ENCODE measurements at regions not wholly inside any gene's neighbourhood (a gene's known extent, or its start where the extent isn't known, plus 50 kb on each side); places are given as distances from the start of the nearest gene placed in this dataset.

DNA sequence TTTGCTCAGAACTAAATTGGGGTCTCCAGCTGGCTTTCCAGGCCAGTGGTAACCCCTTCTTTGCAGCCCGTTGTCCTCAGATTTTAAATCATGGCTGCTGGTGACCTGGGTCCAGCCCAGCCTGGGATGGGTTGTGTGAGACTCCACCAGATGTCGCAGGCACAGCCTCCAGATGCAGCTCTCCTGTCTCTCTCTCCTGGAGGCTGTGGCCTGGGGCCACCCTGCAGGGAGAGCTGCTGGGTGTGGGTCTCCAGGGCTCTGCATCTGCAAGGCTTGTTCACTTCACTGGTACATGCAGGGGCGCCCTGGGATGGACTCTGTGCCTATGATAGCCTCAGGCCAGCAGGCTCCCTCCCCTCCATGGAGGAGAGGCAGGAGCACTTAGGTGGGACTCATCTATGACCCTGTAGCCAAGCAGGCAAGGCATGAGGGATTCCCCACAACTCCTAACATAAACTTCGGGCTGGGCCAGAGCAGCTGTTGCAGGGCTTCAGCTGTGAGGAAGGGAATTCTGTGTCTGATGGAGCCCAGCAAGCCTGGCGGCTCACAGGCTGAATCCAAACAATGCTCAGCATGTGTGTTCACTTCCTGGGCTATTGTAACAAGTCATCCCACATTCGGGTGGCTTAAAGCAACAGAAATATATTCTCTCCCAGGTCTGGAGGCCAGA, 94.7 kb upstream of the NXT1 start:
- Mint-ChIP-seq H3K36me3 (ENCODE audit: insufficient read depth in 2 of 2) (no peaks in the 10 kb centered on the region), H3K27ac (no peak overlapping the region), H3K4me3 (no peak overlapping the region), H3K4me1 (ENCODE audit: low read depth) (no peaks in the 10 kb centered on the region), H3K9me3 (no peaks in the 10 kb centered on the region), H3K27me3 (ENCODE audit: low read depth) (peaks cover 6% of the 10 kb centered on the region)
- DNase-seq (no peak), ATAC-seq (replicated peaks in 1 of 2) (no peak)

DNA sequence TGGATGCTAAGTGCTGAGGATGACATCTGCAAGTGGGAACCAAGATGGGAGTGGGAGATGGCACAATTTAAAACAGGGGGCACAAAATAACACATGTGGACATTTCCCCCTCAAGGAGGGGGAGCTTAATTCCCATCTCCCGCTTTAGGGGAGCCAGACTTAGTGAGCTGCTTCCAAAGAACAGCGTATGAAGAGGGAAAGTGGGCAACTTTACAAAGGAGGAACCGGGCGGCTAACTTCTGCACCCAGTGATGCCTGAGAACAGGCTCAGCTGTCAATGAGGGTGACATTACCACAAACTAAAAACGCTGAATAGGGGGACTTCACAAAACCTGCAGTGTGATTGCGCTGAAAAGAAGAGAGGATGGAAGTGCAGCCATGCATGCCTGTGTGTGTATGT, 95.5 kb upstream of the NXT1 start:
- H3K4me3 Mint-ChIP-seq, result no peak overlapping the region
- ATAC-seq (replicated peaks in 1 of 2) (no peak), DNase-seq (no peak)
- H3K27ac Mint-ChIP-seq, result no peak overlapping the region
- H3K4me1 Mint-ChIP-seq (ENCODE audit: low read depth), result no peaks in the 10 kb centered on the region
- H3K9me3 Mint-ChIP-seq, result no peaks in the 10 kb centered on the region
- H3K36me3 Mint-ChIP-seq (ENCODE audit: insufficient read depth in 2 of 2), result no peaks in the 10 kb centered on the region
- peaks cover 6% of the 10 kb centered on the region for H3K27me3 Mint-ChIP-seq (ENCODE audit: low read depth)

GRCh38 chr20:23254505-23254904, 96.1 kb upstream of the NXT1 start:
- Mint-ChIP-seq H3K27me3 (ENCODE audit: low read depth) (peaks cover 6% of the 10 kb centered on the region), H3K27ac (no peak overlapping the region), H3K9me3 (no peaks in the 10 kb centered on the region), H3K36me3 (ENCODE audit: insufficient read depth in 2 of 2) (no peaks in the 10 kb centered on the region), H3K4me3 (no peak overlapping the region), H3K4me1 (ENCODE audit: low read depth) (no peaks in the 10 kb centered on the region)
- DNase-seq (no peak), ATAC-seq (replicated peaks in 1 of 2) (no peak)

DNA sequence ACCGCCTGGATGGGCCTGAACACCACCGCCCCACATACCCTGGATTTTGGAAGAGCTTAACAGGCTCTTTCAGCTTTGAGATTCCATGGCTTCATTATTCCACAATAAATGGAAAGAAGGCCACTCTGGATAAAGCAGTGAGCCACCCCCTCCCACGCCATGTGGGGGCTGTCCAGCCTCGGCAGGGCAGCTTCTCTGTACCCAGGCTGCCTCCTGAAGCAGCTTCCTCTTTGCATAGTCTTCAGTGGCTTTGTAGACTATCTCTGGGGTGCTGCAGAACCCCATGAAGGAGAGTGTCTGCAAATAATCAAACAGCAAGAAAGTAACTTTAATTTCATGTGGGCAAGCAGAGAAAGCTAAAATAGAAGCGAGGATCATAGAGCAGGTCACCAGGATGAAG, 96.6 kb upstream of the NXT1 start:
- no peak overlapping the region for H3K27ac Mint-ChIP-seq
- no peaks in the 10 kb centered on the region for H3K4me1 Mint-ChIP-seq (ENCODE audit: low read depth)
- ATAC-seq (replicated peaks in 1 of 2) (no peak), DNase-seq (no peak)
- peaks cover 6% of the 10 kb centered on the region for H3K27me3 Mint-ChIP-seq (ENCODE audit: low read depth)
- no peak overlapping the region for H3K4me3 Mint-ChIP-seq
- H3K9me3 Mint-ChIP-seq, result no peaks in the 10 kb centered on the region
- H3K36me3 Mint-ChIP-seq (ENCODE audit: insufficient read depth in 2 of 2), result no peaks in the 10 kb centered on the region

- Mint-ChIP-seq H3K27ac (no peak overlapping the region), H3K4me3 (no peak overlapping the region), H3K9me3 (no peaks in the 10 kb centered on the region), H3K27me3 (ENCODE audit: low read depth) (peaks cover 6% of the 10 kb centered on the region), H3K4me1 (ENCODE audit: low read depth) (no peaks in the 10 kb centered on the region), H3K36me3 (ENCODE audit: insufficient read depth in 2 of 2) (no peaks in the 10 kb centered on the region)
- ATAC-seq (replicated peaks in 1 of 2), result no peak
- DNase-seq, result no peak
Measured at GRCh38 chr20:23253524-23253923, 97.1 kb upstream of the NXT1 start.

DNA sequence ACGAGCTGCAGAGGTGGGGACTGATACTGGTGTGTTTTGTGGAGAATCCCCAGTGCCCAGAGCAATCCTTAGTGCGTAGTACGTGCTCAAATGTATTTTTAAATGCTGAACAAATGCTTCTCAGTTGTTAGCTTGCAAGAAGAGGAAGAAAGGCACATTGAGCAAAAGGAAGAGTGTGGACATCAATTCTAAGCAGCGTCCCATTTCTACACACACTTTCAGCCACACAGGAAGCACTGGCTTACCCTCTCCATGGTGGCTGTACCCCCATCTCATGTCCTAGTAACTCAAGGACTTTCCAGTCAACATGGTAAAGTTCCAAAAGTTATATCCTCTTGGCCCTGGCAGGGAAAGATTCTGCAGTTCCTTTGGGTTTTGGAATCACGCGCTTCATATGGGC, 98.8 kb upstream of the NXT1 start:
- Mint-ChIP-seq H3K9me3 (no peaks in the 10 kb centered on the region), H3K4me3 (no peak overlapping the region), H3K4me1 (ENCODE audit: low read depth) (no peaks in the 10 kb centered on the region), H3K27me3 (ENCODE audit: low read depth) (peaks cover 6% of the 10 kb centered on the region), H3K36me3 (ENCODE audit: insufficient read depth in 2 of 2) (no peaks in the 10 kb centered on the region), H3K27ac (no peak overlapping the region)
- DNase-seq (no peak), ATAC-seq (replicated peaks in 1 of 2) (no peak)

DNA sequence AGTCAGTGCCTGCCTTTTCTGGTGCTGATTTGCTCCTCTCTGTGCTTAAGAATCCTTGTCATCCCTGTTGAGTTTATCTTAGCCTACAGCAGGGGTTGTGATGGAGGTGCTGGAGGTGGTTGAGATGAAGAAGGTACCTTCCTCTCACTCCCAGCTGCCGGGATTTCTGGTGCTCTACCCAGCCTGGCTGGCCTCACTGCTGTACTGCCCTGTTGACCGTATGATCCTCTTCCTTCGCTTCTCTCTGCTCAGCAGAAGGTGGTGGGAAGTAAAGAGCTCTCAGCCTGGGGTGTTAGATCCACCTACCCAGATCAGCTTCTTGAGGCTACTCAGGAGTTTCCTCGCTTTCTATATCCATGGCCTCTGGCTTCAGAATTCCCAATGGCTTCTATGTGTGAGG, 101.0 kb upstream of the NXT1 start:
- DNase-seq, result no peak
- H3K27me3 Mint-ChIP-seq (ENCODE audit: low read depth), result peaks cover 6% of the 10 kb centered on the region
- H3K9me3 Mint-ChIP-seq, result no peaks in the 10 kb centered on the region
- H3K4me1 Mint-ChIP-seq (ENCODE audit: low read depth), result no peaks in the 10 kb centered on the region
- ATAC-seq (replicated peaks in 1 of 2), result no peak
- H3K4me3 Mint-ChIP-seq, result no peak overlapping the region
- H3K36me3 Mint-ChIP-seq (ENCODE audit: insufficient read depth in 2 of 2), result no peaks in the 10 kb centered on the region
- H3K27ac Mint-ChIP-seq, result no peak overlapping the region

- no peak overlapping the region for H3K27ac Mint-ChIP-seq
Measured at GRCh38 chr20:23248461-23248882, 102.1 kb upstream of the NXT1 start.

DNA sequence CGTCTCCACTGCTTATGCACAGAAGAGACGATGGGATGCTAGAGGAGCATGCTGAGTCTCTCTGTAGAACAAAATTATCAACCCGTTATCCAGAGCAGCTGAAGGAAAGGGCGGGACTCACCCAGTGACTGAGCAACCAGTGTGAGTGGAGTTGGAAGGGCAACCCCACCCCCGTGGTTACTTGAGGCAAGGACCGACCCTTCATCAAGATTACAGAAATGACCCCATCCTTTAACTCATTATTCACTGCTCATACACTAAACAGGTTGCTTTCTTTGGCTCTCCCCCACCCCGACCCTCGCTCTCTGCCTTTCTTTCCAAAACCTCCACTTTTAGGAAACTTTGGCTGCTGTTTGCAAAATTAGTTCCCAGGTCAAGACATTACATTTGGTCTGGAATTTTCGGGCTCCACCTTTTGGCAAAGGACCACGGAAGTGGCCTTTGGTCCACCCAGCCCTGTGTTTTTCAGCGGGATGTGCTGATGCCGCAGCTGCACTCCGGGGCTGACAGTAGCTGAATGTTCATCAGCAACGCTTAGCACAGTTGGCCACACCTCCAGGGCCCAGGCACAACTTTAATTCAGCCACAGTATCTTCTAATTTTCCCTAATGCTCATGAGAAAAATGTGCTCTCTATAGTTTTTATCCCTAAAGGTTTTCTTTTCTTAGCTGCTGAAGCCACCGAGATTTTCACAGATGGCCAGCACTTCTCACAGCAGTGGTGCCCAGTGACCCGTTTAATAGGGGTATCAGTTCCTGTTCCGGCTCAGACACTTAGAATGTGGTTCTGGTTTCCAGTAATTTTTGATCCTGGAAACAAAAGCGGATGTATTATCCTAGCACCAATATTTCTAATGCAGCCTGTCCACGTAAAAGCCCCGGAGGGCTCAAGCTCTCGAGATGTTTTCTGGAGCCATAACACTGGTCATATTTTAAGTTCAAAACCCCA, 103.6 kb upstream of the NXT1 start:
- DNase-seq, result no peak
- Mint-ChIP-seq H3K4me1 (ENCODE audit: low read depth) (no peaks in the 10 kb centered on the region), H3K27me3 (ENCODE audit: low read depth) (peaks cover 4% of the 10 kb centered on the region), H3K4me3 (no peak overlapping the region), H3K9me3 (no peaks in the 10 kb centered on the region), H3K27ac (no peak overlapping the region), H3K36me3 (ENCODE audit: insufficient read depth in 2 of 2) (no peaks in the 10 kb centered on the region)
- no peak for ATAC-seq (replicated peaks in 1 of 2)

More at GRCh38 chr20:23248461-23248882, 102.1 kb upstream of the NXT1 start:
- no peak for DNase-seq
- Mint-ChIP-seq H3K4me3 (no peak overlapping the region), H3K36me3 (ENCODE audit: insufficient read depth in 2 of 2) (no peaks in the 10 kb centered on the region), H3K4me1 (ENCODE audit: low read depth) (no peaks in the 10 kb centered on the region), H3K27me3 (ENCODE audit: low read depth) (peaks cover 6% of the 10 kb centered on the region), H3K9me3 (no peaks in the 10 kb centered on the region)
- no peak for ATAC-seq (replicated peaks in 1 of 2)

GRCh38 chr20:23245553-23246181, 104.9 kb upstream of the NXT1 start:
- no peaks in the 10 kb centered on the region for H3K4me1 Mint-ChIP-seq (ENCODE audit: low read depth)
- peak; percentile 36 to 38 for ATAC-seq (replicated peaks in 1 of 2)
- H3K27me3 Mint-ChIP-seq (ENCODE audit: low read depth), result no peaks in the 10 kb centered on the region
- H3K36me3 Mint-ChIP-seq (ENCODE audit: insufficient read depth in 2 of 2), result no peaks in the 10 kb centered on the region
- no peak overlapping the region for H3K27ac Mint-ChIP-seq
- peak; percentile 2 to 6 for DNase-seq
- no peaks in the 10 kb centered on the region for H3K9me3 Mint-ChIP-seq
- H3K4me3 Mint-ChIP-seq, result no peak overlapping the region

GRCh38 chr20:23244916-23245552, 105.6 kb upstream of the NXT1 start:
- no peak for DNase-seq
- no peak overlapping the region for H3K27ac Mint-ChIP-seq
- no peak overlapping the region for H3K4me3 Mint-ChIP-seq
- no peak for ATAC-seq (replicated peaks in 1 of 2)
- no peaks in the 10 kb centered on the region for H3K4me1 Mint-ChIP-seq (ENCODE audit: low read depth)
- no peaks in the 10 kb centered on the region for H3K36me3 Mint-ChIP-seq (ENCODE audit: insufficient read depth in 2 of 2)
- no peaks in the 10 kb centered on the region for H3K9me3 Mint-ChIP-seq
- H3K27me3 Mint-ChIP-seq (ENCODE audit: low read depth), result no peaks in the 10 kb centered on the region

GRCh38 chr20:23244156-23244915, 106.3 kb upstream of the NXT1 start:
- Mint-ChIP-seq H3K27me3 (ENCODE audit: low read depth) (peaks cover 7% of the 10 kb centered on the region), H3K4me3 (no peak overlapping the region), H3K27ac (no peak overlapping the region), H3K36me3 (ENCODE audit: insufficient read depth in 2 of 2) (peaks cover 5% of the 10 kb centered on the region in 2 donors), H3K4me1 (ENCODE audit: low read depth) (no peaks in the 10 kb centered on the region), H3K9me3 (peaks cover 3% of the 10 kb centered on the region in 2 donors)
- ATAC-seq (replicated peaks in 1 of 2) (no peak), DNase-seq (no peak)
